Panc1 (cell line): ENCODE measurements at regions not wholly inside any gene's neighbourhood (a gene's known extent, or its start where the extent isn't known, plus 50 kb on each side); places are given as distances from the start of the nearest gene placed in this dataset.

Experiments used
- ATAC-seq: fragments of 200-7000 bp; cut with Tn5 transposase; 2 replicates; pipeline ENCODE4 v1.9.1; 2020; ENCODE audit warnings: mild to moderate bottlenecking, moderate library complexity
- BruUV-seq: library from RNA; stranded (reverse); fragments of 400-500 nt; replicated peaks from 2 replicates; lab custom pipeline; 2021; lab: Mats Ljungman, UMichigan
- CTCF ChIA-PET: fragments of 300-600 bp; sonication (Branson Sonifier 250); formaldehyde crosslinking; loops from one replicate; lab custom pipeline; 2022; ENCODE audit warnings: antibody characterized with exemption; lab: Charles Lee
- POLR2A ChIA-PET: fragments of 300-600 bp; sonication (Branson Sonifier 250); formaldehyde crosslinking; loops from one replicate; lab custom pipeline; 2022; ENCODE audit warnings: antibody characterized with exemption; lab: Charles Lee
- DNase-seq: peaks from one replicate; pipeline ENCODE4 v3.0.0-alpha.2; 2010; ENCODE audit warnings: low read depth, low spot score
- H3K27ac ChIP-seq: 2 replicates; pipeline ENCODE4 v1.5.1; 2011; ENCODE audit warnings: mild to moderate bottlenecking, low read length, inconsistent platforms
- H3K27me3 ChIP-seq: fragments of 200-500 bp; sonication (Bioruptor generic); 2 replicates; pipeline ENCODE4 v1.6.0; 2014; ENCODE audit warnings: low read length, inconsistent platforms; ENCODE audit not compliant: control insufficient read depth, insufficient read depth
- H3K36me3 ChIP-seq: fragments of 200-500 bp; sonication (Bioruptor generic); 2 replicates; pipeline ENCODE4 v1.5.1; 2014; ENCODE audit warnings: inconsistent platforms, mild to moderate bottlenecking, low read length, moderate library complexity; ENCODE audit not compliant: control insufficient read depth, insufficient read depth
- H3K4me1 ChIP-seq: 2 replicates; pipeline ENCODE4 v1.5.1; 2011; ENCODE audit warnings: inconsistent platforms, mild to moderate bottlenecking, low read length, moderate library complexity; ENCODE audit not compliant: control insufficient read depth, insufficient read depth
- H3K4me3 ChIP-seq, 2 experiments: 2 replicates each; pipeline ENCODE4 v1.5.1; 2011 to 2012; ENCODE audit warnings: low read depth in 2 of 2, low read length in 2 of 2, mild to moderate bottlenecking in 2 of 2, inconsistent platforms in 1 of 2, moderate library complexity in 1 of 2
- H3K9me3 ChIP-seq: fragments of 200-500 bp; sonication (Bioruptor generic); 2 replicates; pipeline ENCODE4 v1.5.1; 2014; ENCODE audit warnings: low read depth, mild to moderate bottlenecking, inconsistent platforms, low read length, moderate library complexity; ENCODE audit not compliant: control insufficient read depth, insufficient read depth
- POLR2AphosphoS5 ChIP-seq: IDR thresholded peaks from 2 replicates; pipeline ENCODE4 v1.6.1; 2012; ENCODE audit warnings: mild to moderate bottlenecking, low read depth, low read length, moderate library complexity
- REST ChIP-seq, 2 experiments: IDR thresholded peaks; 2 replicates each; pipeline ENCODE4 v1.6.1; 2011 to 2012; ENCODE audit warnings: low read depth in 2 of 2, control low read depth in 1 of 2, low read length in 1 of 2, mild to moderate bottlenecking in 1 of 2, moderate library complexity in 1 of 2; ENCODE audit not compliant: insufficient read depth in 1 of 2
- SIN3A ChIP-seq: IDR thresholded peaks from 2 replicates; pipeline ENCODE4 v1.6.1; 2012; ENCODE audit warnings: low read depth, mild to moderate bottlenecking, low read length, moderate library complexity, borderline replicate concordance; ENCODE audit not compliant: insufficient read depth
- TCF7L2 ChIP-seq: IDR thresholded peaks from 2 replicates; pipeline ENCODE4 v1.6.1; 2011; ENCODE audit warnings: mild to moderate bottlenecking, low read depth, low read length, inconsistent platforms
- in situ Hi-C: cut with HindIII; loops from 2 replicates; pipeline ENCODE4 v1.10.0; 2016; ENCODE audit warnings: low sequenced_read_pairs, low pct_unique_long_range_greater_than_20kb
- intact Hi-C: fragments of 100-400 bp; cut with micrococcal nuclease; formaldehyde crosslinking; loops from one replicate; pipeline ENCODE4 v1.10.0; 2022; ENCODE audit not compliant: unreplicated experiment
- TF ChIP-seq, protein P1 (sequence below): fragments of 450-650 bp; IDR thresholded peaks from 2 replicates; pipeline ENCODE4 v1.5.1; 2017; ENCODE audit warnings: mild to moderate bottlenecking

GRCh38 chrX:21014326-21014725 lies 359.9 kb upstream of the CNKSR2 start:
- no peak overlapping the region for H3K4me3 ChIP-seq
- H3K4me1 ChIP-seq = no peaks in the 10 kb centered on the region
- ChIA-PET POLR2A (no interaction called here), CTCF (no interaction called here)
- BruUV-seq = no TSS peak
- ATAC-seq (no peak), DNase-seq (no peak)
- no peaks in the 10 kb centered on the region for H3K36me3 ChIP-seq
- intact Hi-C loops (no loop called here), in situ Hi-C loops (no loop called here)
- H3K27ac ChIP-seq = no peak overlapping the region
- TF ChIP-seq REST (IDR thresholded peaks at IDR 0.05; ENCODE audit: insufficient read depth in 1 of 2, low read depth in 2 of 2, low read length in 1 of 2) (no peak), SIN3A (no peak), TCF7L2 (no peak), POLR2AphosphoS5 (no peak)
- TF ChIP-seq, protein P1, sequence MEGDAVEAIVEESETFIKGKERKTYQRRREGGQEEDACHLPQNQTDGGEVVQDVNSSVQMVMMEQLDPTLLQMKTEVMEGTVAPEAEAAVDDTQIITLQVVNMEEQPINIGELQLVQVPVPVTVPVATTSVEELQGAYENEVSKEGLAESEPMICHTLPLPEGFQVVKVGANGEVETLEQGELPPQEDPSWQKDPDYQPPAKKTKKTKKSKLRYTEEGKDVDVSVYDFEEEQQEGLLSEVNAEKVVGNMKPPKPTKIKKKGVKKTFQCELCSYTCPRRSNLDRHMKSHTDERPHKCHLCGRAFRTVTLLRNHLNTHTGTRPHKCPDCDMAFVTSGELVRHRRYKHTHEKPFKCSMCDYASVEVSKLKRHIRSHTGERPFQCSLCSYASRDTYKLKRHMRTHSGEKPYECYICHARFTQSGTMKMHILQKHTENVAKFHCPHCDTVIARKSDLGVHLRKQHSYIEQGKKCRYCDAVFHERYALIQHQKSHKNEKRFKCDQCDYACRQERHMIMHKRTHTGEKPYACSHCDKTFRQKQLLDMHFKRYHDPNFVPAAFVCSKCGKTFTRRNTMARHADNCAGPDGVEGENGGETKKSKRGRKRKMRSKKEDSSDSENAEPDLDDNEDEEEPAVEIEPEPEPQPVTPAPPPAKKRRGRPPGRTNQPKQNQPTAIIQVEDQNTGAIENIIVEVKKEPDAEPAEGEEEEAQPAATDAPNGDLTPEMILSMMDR = no peak
- no peaks in the 10 kb centered on the region for H3K27me3 ChIP-seq
- no peaks in the 10 kb centered on the region for H3K9me3 ChIP-seq

DNA sequence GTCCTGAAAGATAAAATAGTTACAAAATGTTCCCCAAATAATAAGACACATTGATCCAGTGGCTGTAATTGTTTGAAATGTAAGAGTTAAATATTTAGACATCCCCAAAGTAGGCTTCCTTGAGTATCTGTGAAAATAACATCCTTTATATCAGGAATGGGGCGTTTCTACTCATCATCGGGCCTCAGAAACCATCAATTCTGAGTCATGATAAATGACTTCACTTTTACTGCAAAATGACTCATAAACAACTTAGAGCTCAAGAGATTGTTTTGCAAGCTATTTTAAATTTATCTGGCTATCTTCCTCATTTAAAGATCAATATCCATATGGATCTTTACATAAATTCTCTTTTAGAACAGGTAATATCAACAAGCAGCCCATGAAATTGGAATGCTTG lies 369.4 kb upstream of the CNKSR2 start:
- Histone ChIP-seq H3K9me3 (no peaks in the 10 kb centered on the region), H3K4me1 (no peaks in the 10 kb centered on the region), H3K27me3 (no peaks in the 10 kb centered on the region), H3K4me3 (no peak overlapping the region), H3K27ac (no peak overlapping the region), H3K36me3 (no peaks in the 10 kb centered on the region)
- in situ Hi-C loops (no loop called here), intact Hi-C loops (no loop called here)
- DNase-seq (no peak), ATAC-seq (no peak)
- ChIA-PET POLR2A (no interaction called here), CTCF (no interaction called here)
- TF ChIP-seq SIN3A (no peak), TCF7L2 (no peak), POLR2AphosphoS5 (no peak), REST (IDR thresholded peaks at IDR 0.05; ENCODE audit: insufficient read depth in 1 of 2, low read depth in 2 of 2, low read length in 1 of 2) (no peak)
- TF ChIP-seq, protein P1 = no peak
- BruUV-seq = no TSS peak
